NCI-H748 (cell line): ENCODE measurements at regions not wholly inside any gene's neighbourhood (a gene's known extent, or its start where the extent isn't known, plus 50 kb on each side); places are given as distances from the start of the nearest gene placed in this dataset.
"Not testable (repeated sequence)": the region's sequence is repeated elsewhere in the genome, so short reads cannot be mapped to it uniquely, and the experiment has no call there.

Source experiments
- DNase-seq: peaks from one replicate; lab custom pipeline; 2025; ENCODE audit not compliant: unreplicated experiment; lab: John Stamatoyannopoulos, UW

GRCh38 chr6:115456848-115457247 lies 603.8 kb downstream of the FRK start:
- no peak for DNase-seq

- no peak for DNase-seq
Observed at GRCh38 chr6:115443825-115444478, 616.7 kb downstream of the FRK start.

- no peak for DNase-seq
Observed at GRCh38 chr6:115442323-115442722, 618.4 kb downstream of the FRK start.

GRCh38 chr6:115441651-115442050 lies 619.0 kb downstream of the FRK start:
- no peak for DNase-seq

- no peak for DNase-seq
Observed at GRCh38 chr6:115415378-115415777, 645.3 kb downstream of the FRK start.

GRCh38 chr6:115414916-115415315 lies 645.8 kb downstream of the FRK start:
- not testable (repeated sequence) for DNase-seq

- no peak for DNase-seq
Observed at GRCh38 chr6:115411756-115412155, 648.9 kb downstream of the FRK start.

- DNase-seq = no peak
Observed at GRCh38 chr6:115404446-115404845, 656.2 kb downstream of the FRK start.

GRCh38 chr6:115398607-115399006 lies 662.1 kb downstream of the FRK start:
- no peak for DNase-seq

GRCh38 chr6:115396112-115396906 lies 664.4 kb downstream of the FRK start:
- no peak for DNase-seq

- no peak for DNase-seq
Observed at GRCh38 chr6:115393821-115394220, 666.9 kb downstream of the FRK start.

GRCh38 chr6:115370202-115370601 lies 690.5 kb downstream of the FRK start:
- DNase-seq = no peak

GRCh38 chr6:115365783-115366182 lies 694.9 kb downstream of the FRK start:
- no peak for DNase-seq

GRCh38 chr6:115363379-115363778 lies 697.3 kb downstream of the FRK start:
- DNase-seq = no peak

GRCh38 chr6:115362234-115362633 lies 698.5 kb downstream of the FRK start:
- DNase-seq = no peak

GRCh38 chr6:115360602-115361325 lies 699.9 kb downstream of the FRK start:
- DNase-seq = peak; percentile 92

- DNase-seq = peak; percentile 42
Observed at GRCh38 chr6:115358616-115359015, 702.1 kb downstream of the FRK start.

- DNase-seq = no peak
Observed at GRCh38 chr6:115356371-115356770, 704.3 kb downstream of the FRK start.

- no peak for DNase-seq
Observed at GRCh38 chr6:115323001-115323400, 737.7 kb downstream of the FRK start.

- DNase-seq = no peak
Observed at GRCh38 chr6:115319823-115320222, 740.9 kb downstream of the FRK start.

GRCh38 chr6:115310156-115310555 lies 750.5 kb downstream of the FRK start:
- no peak for DNase-seq

GRCh38 chr6:115302731-115303130 lies 758.0 kb downstream of the FRK start:
- no peak for DNase-seq
